GM12878 (cell line): ENCODE measurements at regions not wholly inside any gene's neighbourhood (a gene's known extent, or its start where the extent isn't known, plus 50 kb on each side); places are given as distances from the start of the nearest gene placed in this dataset.

Experiments
- ATAC-seq: fragments of 200-7000 bp; cut with Tn5 transposase; 3 replicates; pipeline ENCODE4 v1.9.1; 2020; ENCODE audit warnings: mild to moderate bottlenecking, moderate library complexity
- BruUV-seq: library from RNA; stranded (reverse); fragments of 400-500 nt; replicated peaks from 2 replicates; lab custom pipeline; 2021; lab: Mats Ljungman, UMichigan
- CTCF ChIA-PET: fragments of 300-600 bp; sonication (Branson Sonifier 250); formaldehyde crosslinking; extraction: SDS; loops from one replicate; lab custom pipeline; 2021; ENCODE audit warnings: inconsistent platforms; lab: Yijun Ruan, JAX
- POLR2A ChIA-PET: fragments of 350-600 bp; formaldehyde crosslinking; extraction: SDS; loops from one replicate; lab custom pipeline; 2021; ENCODE audit warnings: inconsistent platforms; lab: Charles Lee
- RAD21 ChIA-PET: fragments of 300-600 bp; sonication (Branson Sonifier 250); formaldehyde crosslinking; loops from one replicate; lab custom pipeline; 2023; ENCODE audit warnings: antibody characterized with exemption; ENCODE audit not compliant: unreplicated experiment; lab: Charles Lee
- SMC1A ChIA-PET: fragments of 300-600 bp; sonication (Branson Sonifier 250); formaldehyde crosslinking; loops from one replicate; lab custom pipeline; 2023; ENCODE audit not compliant: unreplicated experiment, uncharacterized antibody; lab: Charles Lee
- DNase-seq: peaks from one replicate; pipeline ENCODE4 v3.0.0-alpha.2; 2011; ENCODE audit warnings: low read depth, low spot score
- FAIRE-seq: peaks from 3 replicates; lab custom pipeline; 2011; peaks lifted over from hg19 to GRCh38; lab: Jason Lieb, UNC
- H2AFZ ChIP-seq: 2 replicates; pipeline ENCODE4 v1.6.0; 2011; ENCODE audit warnings: low read depth, low read length, control low read depth; ENCODE audit not compliant: control insufficient read depth
- H3K27ac ChIP-seq: 2 replicates; pipeline ENCODE4 v1.5.1; 2011; ENCODE audit warnings: control low read depth; ENCODE audit not compliant: control insufficient read depth, insufficient read depth
- H3K27me3 ChIP-seq, 2 experiments: replicated peaks in 1 of 2; 2 replicates each; pipeline versions ENCODE4 v1.6.0 to v1.6.1; 2011; ENCODE audit warnings: low read length in 1 of 2; ENCODE audit not compliant: control insufficient read depth in 2 of 2, insufficient read depth in 2 of 2
- H3K36me3 ChIP-seq, 2 experiments: 2 replicates each; pipeline ENCODE4 v1.5.1; 2011; ENCODE audit warnings: low read length in 1 of 2; ENCODE audit not compliant: control insufficient read depth in 2 of 2, insufficient read depth in 2 of 2
- H3K4me1 ChIP-seq: 2 replicates; pipeline ENCODE4 v1.6.1; 2011; ENCODE audit warnings: mild to moderate bottlenecking, low read length, moderate library complexity, mixed read lengths; ENCODE audit not compliant: control insufficient read depth, insufficient read depth
- H3K4me2 ChIP-seq: 2 replicates; pipeline ENCODE4 v1.6.0; 2011; ENCODE audit warnings: control low read depth; ENCODE audit not compliant: control insufficient read depth, insufficient read depth
- H3K4me3 ChIP-seq: fragments of 200-600 bp; sonication (generic); 2 replicates; pipeline ENCODE4 v1.5.1; 2016
- H3K79me2 ChIP-seq: 2 replicates; pipeline ENCODE4 v1.6.0; 2011; ENCODE audit warnings: low read length; ENCODE audit not compliant: control insufficient read depth, insufficient read depth
- H3K9ac ChIP-seq: 2 replicates; pipeline ENCODE4 v1.8.0; 2011; ENCODE audit warnings: low read length, control low read depth, mixed read lengths; ENCODE audit not compliant: control insufficient read depth, insufficient read depth
- H3K9me3 ChIP-seq: replicated peaks from 3 replicates; pipeline ENCODE4 v1.5.1; 2011; ENCODE audit warnings: mild to moderate bottlenecking, low read length; ENCODE audit not compliant: control insufficient read depth, insufficient read depth
- H4K20me1 ChIP-seq: 2 replicates; pipeline ENCODE4 v1.6.0; 2011; ENCODE audit not compliant: control insufficient read depth, insufficient read depth
- ESRRA ChIP-seq: IDR thresholded peaks from 2 replicates; pipeline ENCODE4 v1.6.1; 2012; ENCODE audit warnings: mild to moderate bottlenecking, low read length, improper control_type of control experiment
- IKZF2 ChIP-seq, 2 experiments: fragments of 450-650 bp; IDR thresholded peaks; 2 replicates each; pipeline ENCODE4 v1.6.1; 2017; ENCODE audit warnings: mild to moderate bottlenecking in 2 of 2, moderate library complexity in 2 of 2
- JUNB ChIP-seq: IDR thresholded peaks from 2 replicates; pipeline ENCODE4 v1.6.1; 2016; ENCODE audit warnings: antibody characterized with exemption, mild to moderate bottlenecking
- NFIC ChIP-seq: IDR thresholded peaks from 2 replicates; pipeline ENCODE4 v1.6.1; 2012; ENCODE audit warnings: low read depth, mild to moderate bottlenecking, inconsistent platforms, low read length, moderate library complexity
- PML ChIP-seq: IDR thresholded peaks from 2 replicates; pipeline ENCODE4 v1.6.1; 2012; ENCODE audit warnings: low read length, inconsistent platforms
- POLR2AphosphoS5 ChIP-seq: IDR thresholded peaks from 2 replicates; pipeline ENCODE4 v1.6.1; 2011; ENCODE audit warnings: mild to moderate bottlenecking, low read length, inconsistent platforms
- whole genome bisulfite sequencing: methylation state at CpG from one replicate; pipeline ENCODE4 v1.1.6; 2016; ENCODE audit warnings: low lambda C conversion rate; ENCODE audit not compliant: insufficient replicate concordance, insufficient coverage; ENCODE audit errors: missing lambda C conversion rate; 5-methylcytosine and 5-hydroxymethylcytosine counted together
- in situ Hi-C: fragments of 300-500 bp; cut with MboI; formaldehyde crosslinking; loops from 9 replicates; pipeline ENCODE4 v1.14.3; 2018; ENCODE audit warnings: mixed read lengths
- intact Hi-C: fragments of 100-400 bp; cut with micrococcal nuclease; formaldehyde crosslinking; loops from one replicate; pipeline ENCODE4 v1.14.2; 2022; ENCODE audit not compliant: unreplicated experiment
- TF ChIP-seq, protein P1 (sequence below): IDR thresholded peaks from 2 replicates; pipeline ENCODE4 v1.6.1; 2012; ENCODE audit warnings: mild to moderate bottlenecking, low read depth, low read length
- TF ChIP-seq, protein P2 (sequence below): fragments of 450-650 bp; IDR thresholded peaks from 2 replicates; pipeline ENCODE4 v1.6.1; 2018; ENCODE audit warnings: mild to moderate bottlenecking, low read depth, moderate library complexity; ENCODE audit not compliant: partially characterized antibody
- TF ChIP-seq, protein P3 (sequence below): IDR thresholded peaks from 2 replicates; pipeline ENCODE4 v1.6.1; 2012; ENCODE audit warnings: low read length, inconsistent platforms

DNA sequence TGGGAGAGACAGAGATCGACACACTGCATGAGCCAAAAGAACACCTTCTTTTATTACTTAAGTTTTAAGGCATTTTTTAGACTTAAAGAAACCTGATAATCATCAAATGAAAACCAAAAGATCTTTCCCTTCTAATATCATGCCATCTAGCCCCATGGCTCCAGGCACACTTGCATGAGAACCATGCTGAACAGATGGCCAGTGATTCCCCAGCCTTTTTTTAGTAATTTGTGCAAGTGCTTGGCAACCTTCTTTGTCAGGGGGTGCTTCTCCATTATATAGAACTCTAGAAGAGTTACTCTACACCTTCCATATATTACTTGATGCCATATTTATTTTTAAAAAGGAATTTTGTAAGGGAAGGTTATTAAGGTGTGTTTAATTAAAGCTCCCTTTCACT lies 182.2 kb upstream of the TEX13C start:
- SMC1A ChIA-PET, result no interaction called here
- FAIRE-seq (no peak), DNase-seq (no peak), ATAC-seq (no peak)
- WGBS, result 0% methylated on average over 1 of the region's 1 CpG
- TF ChIP-seq, protein P1, sequence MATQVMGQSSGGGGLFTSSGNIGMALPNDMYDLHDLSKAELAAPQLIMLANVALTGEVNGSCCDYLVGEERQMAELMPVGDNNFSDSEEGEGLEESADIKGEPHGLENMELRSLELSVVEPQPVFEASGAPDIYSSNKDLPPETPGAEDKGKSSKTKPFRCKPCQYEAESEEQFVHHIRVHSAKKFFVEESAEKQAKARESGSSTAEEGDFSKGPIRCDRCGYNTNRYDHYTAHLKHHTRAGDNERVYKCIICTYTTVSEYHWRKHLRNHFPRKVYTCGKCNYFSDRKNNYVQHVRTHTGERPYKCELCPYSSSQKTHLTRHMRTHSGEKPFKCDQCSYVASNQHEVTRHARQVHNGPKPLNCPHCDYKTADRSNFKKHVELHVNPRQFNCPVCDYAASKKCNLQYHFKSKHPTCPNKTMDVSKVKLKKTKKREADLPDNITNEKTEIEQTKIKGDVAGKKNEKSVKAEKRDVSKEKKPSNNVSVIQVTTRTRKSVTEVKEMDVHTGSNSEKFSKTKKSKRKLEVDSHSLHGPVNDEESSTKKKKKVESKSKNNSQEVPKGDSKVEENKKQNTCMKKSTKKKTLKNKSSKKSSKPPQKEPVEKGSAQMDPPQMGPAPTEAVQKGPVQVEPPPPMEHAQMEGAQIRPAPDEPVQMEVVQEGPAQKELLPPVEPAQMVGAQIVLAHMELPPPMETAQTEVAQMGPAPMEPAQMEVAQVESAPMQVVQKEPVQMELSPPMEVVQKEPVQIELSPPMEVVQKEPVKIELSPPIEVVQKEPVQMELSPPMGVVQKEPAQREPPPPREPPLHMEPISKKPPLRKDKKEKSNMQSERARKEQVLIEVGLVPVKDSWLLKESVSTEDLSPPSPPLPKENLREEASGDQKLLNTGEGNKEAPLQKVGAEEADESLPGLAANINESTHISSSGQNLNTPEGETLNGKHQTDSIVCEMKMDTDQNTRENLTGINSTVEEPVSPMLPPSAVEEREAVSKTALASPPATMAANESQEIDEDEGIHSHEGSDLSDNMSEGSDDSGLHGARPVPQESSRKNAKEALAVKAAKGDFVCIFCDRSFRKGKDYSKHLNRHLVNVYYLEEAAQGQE, result no peak
- no peaks in the 10 kb centered on the region for H3K36me3 ChIP-seq
- no peak overlapping the region for H2AFZ ChIP-seq
- H4K20me1 ChIP-seq, result no peaks in the 10 kb centered on the region
- POLR2A ChIA-PET, result no interaction called here
- BruUV-seq, result no TSS peak
- H3K4me1 ChIP-seq, result no peaks in the 10 kb centered on the region
- H3K4me3 ChIP-seq, result no peak overlapping the region
- CTCF ChIA-PET, result no interaction called here
- RAD21 ChIA-PET, result no interaction called here
- in situ Hi-C loops, result loop anchor here (25.0 kb wide), 1 partner anchor 725 kb away; no protein-coding TSS in a partner anchor
- no peaks in the 10 kb centered on the region for H3K27me3 ChIP-seq
- no peak overlapping the region for H3K27ac ChIP-seq
- no peaks in the 10 kb centered on the region for H3K9me3 ChIP-seq
- H3K79me2 ChIP-seq, result no peaks in the 10 kb centered on the region
- no peak overlapping the region for H3K9ac ChIP-seq
- H3K4me2 ChIP-seq, result no peak overlapping the region
- intact Hi-C loops, result no loop called here

GRCh38 chrX:125150231-125150630 lies 169.4 kb upstream of the TEX13C start:
- RAD21 ChIA-PET, result no interaction called here
- Histone ChIP-seq H3K27ac (no peak overlapping the region), H2AFZ (no peak overlapping the region), H4K20me1 (no peaks in the 10 kb centered on the region), H3K4me3 (no peak overlapping the region), H3K79me2 (no peaks in the 10 kb centered on the region), H3K36me3 (no peaks in the 10 kb centered on the region), H3K9me3 (no peaks in the 10 kb centered on the region), H3K9ac (no peak overlapping the region), H3K4me2 (no peak overlapping the region), H3K27me3 (no peaks in the 10 kb centered on the region), H3K4me1 (no peaks in the 10 kb centered on the region)
- ATAC-seq, result no peak
- TF ChIP-seq PML, result no peak
- no peak for TF ChIP-seq IKZF2 (IDR thresholded peaks at IDR 0.05)
- no peak for TF ChIP-seq ESRRA
- TF ChIP-seq, protein P2, sequence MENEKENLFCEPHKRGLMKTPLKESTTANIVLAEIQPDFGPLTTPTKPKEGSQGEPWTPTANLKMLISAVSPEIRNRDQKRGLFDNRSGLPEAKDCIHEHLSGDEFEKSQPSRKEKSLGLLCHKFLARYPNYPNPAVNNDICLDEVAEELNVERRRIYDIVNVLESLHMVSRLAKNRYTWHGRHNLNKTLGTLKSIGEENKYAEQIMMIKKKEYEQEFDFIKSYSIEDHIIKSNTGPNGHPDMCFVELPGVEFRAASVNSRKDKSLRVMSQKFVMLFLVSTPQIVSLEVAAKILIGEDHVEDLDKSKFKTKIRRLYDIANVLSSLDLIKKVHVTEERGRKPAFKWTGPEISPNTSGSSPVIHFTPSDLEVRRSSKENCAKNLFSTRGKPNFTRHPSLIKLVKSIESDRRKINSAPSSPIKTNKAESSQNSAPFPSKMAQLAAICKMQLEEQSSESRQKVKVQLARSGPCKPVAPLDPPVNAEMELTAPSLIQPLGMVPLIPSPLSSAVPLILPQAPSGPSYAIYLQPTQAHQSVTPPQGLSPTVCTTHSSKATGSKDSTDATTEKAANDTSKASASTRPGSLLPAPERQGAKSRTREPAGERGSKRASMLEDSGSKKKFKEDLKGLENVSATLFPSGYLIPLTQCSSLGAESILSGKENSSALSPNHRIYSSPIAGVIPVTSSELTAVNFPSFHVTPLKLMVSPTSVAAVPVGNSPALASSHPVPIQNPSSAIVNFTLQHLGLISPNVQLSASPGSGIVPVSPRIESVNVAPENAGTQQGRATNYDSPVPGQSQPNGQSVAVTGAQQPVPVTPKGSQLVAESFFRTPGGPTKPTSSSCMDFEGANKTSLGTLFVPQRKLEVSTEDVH, result no peak
- TF ChIP-seq NFIC, result no peak
- TF ChIP-seq JUNB, result no peak
- TF ChIP-seq, protein P3, sequence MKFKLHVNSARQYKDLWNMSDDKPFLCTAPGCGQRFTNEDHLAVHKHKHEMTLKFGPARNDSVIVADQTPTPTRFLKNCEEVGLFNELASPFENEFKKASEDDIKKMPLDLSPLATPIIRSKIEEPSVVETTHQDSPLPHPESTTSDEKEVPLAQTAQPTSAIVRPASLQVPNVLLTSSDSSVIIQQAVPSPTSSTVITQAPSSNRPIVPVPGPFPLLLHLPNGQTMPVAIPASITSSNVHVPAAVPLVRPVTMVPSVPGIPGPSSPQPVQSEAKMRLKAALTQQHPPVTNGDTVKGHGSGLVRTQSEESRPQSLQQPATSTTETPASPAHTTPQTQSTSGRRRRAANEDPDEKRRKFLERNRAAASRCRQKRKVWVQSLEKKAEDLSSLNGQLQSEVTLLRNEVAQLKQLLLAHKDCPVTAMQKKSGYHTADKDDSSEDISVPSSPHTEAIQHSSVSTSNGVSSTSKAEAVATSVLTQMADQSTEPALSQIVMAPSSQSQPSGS, result no peak
- no peak for TF ChIP-seq POLR2AphosphoS5
- in situ Hi-C loops, result no loop called here
- no TSS peak for BruUV-seq
- no peak for DNase-seq
- WGBS, result 25% methylated on average over 2 of the region's 2 CpGs
- SMC1A ChIA-PET, result interaction anchor here (0.5 kb wide), 1 partner anchor 19 kb away, joined by 3 read pairs; no protein-coding TSS in a partner anchor
- intact Hi-C loops, result no loop called here
- no peak for FAIRE-seq
- CTCF ChIA-PET, result interaction anchor here (2.4 kb wide), 1 partner anchor 18 kb away, joined by 12 read pairs; no protein-coding TSS in a partner anchor
- POLR2A ChIA-PET, result no interaction called here
